ENCODE measurements at regions not wholly inside any gene's neighbourhood (a gene's known extent, or its start where the extent isn't known, plus 50 kb on each side); places are given as distances from the start of the nearest gene placed in this dataset.

DNA sequence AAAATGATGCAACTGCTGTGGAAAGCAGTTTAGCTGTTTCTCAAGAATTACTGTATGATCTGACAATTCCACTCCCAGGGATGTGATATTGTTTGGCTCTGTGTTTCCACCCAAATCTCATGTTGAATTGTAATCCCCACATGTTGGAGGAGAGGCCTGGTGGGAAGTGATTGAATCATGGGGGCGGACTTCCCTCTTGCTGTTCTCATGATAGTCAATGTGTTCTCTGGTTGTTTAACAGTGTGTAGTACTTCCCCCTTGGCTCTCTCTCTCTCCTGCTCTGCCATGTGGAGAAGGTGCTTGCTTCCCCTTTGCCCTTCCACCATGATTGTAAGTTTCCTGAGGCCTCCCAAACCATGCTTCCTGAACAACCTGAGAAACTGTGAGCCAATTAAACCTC lies 93.4 kb upstream of the CPM start:
- TF ChIP-seq, protein P1, sequence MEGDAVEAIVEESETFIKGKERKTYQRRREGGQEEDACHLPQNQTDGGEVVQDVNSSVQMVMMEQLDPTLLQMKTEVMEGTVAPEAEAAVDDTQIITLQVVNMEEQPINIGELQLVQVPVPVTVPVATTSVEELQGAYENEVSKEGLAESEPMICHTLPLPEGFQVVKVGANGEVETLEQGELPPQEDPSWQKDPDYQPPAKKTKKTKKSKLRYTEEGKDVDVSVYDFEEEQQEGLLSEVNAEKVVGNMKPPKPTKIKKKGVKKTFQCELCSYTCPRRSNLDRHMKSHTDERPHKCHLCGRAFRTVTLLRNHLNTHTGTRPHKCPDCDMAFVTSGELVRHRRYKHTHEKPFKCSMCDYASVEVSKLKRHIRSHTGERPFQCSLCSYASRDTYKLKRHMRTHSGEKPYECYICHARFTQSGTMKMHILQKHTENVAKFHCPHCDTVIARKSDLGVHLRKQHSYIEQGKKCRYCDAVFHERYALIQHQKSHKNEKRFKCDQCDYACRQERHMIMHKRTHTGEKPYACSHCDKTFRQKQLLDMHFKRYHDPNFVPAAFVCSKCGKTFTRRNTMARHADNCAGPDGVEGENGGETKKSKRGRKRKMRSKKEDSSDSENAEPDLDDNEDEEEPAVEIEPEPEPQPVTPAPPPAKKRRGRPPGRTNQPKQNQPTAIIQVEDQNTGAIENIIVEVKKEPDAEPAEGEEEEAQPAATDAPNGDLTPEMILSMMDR (IDR thresholded peaks at IDR 0.05; ENCODE audit: unreplicated experiment): no peak
- H3K36me3 Mint-ChIP-seq (ENCODE audit: insufficient read depth): no peaks in the 10 kb centered on the region
- no peak overlapping the region for H3K4me3 Mint-ChIP-seq (ENCODE audit: low read depth)
- peaks cover 9% of the 10 kb centered on the region for H3K27me3 Mint-ChIP-seq
- peaks cover 13% of the 10 kb centered on the region for H3K4me1 Mint-ChIP-seq (ENCODE audit: low read depth)
- H3K27ac Mint-ChIP-seq: no peak overlapping the region
- H3K9me3 Mint-ChIP-seq (ENCODE audit: low read depth): no peaks in the 10 kb centered on the region
- DNase-seq (ENCODE audit: low spot score, unreplicated experiment): no peak

DNA sequence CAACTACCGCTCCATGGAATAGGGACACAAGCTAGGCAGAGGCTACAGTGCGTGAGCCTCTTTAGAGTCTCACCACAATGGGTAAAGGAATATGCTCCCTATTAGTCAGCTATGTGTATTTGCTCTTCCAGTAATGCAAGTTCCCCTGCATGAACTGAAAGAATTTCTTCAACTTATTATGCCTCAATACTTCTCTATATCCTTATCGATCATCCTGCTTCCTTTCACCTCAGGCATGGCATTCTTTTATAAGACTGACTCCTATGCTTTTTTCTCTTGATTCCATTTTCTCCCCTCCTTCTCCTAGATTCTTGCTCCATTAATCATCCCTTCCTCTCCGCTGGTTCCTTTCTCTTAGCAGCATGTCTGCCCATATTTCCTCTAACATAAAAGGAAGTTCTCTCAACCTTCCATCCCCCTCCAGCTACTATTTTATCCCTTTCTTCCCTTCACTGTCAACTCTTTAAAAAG lies 94.5 kb upstream of the CPM start:
- Mint-ChIP-seq H3K4me3 (ENCODE audit: low read depth) (no peak overlapping the region), H3K9me3 (ENCODE audit: low read depth) (no peaks in the 10 kb centered on the region), H3K36me3 (ENCODE audit: insufficient read depth) (no peaks in the 10 kb centered on the region), H3K27me3 (peaks cover 9% of the 10 kb centered on the region), H3K4me1 (ENCODE audit: low read depth) (peaks cover 13% of the 10 kb centered on the region), H3K27ac (no peak overlapping the region)
- TF ChIP-seq, protein P1 (IDR thresholded peaks at IDR 0.05; ENCODE audit: unreplicated experiment): no peak
- no peak for DNase-seq (ENCODE audit: low spot score, unreplicated experiment)

DNA sequence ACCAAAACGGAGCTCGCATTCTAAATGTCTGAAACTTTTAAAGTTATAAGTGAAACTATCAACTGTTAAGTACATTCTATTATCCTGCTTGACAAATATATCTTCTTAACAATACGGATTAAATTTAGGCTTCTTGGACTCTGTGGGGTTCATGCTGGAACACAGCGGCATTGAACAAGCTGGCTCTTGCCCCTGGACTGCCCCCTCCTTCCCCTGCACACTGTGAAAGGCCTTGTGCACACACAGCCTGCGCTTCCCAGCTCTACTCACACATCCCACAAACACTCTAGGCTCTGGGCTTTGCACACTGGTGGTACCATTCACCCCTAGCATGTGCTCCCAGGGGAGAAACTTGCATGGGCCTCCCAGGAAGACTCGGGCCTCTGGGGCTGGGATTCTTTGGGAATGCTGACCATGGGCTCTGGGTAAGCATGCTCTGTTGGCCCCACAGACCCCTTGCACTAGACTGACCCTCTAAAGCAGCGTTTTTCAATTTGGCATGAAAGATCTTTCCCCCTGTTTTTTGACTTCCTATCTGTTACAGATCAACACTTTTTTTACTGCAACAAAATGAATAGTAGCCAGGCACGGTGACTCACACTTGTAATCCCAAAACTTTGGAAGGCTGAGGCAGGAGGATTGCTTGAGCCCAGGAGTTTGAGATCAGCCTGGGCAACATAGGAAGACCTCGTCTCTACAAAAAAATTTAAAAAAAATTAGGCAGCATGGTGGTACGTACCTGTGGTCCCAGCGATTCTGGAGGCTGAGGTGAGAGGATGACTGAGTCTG lies 96.2 kb upstream of the CPM start:
- peaks cover 13% of the 10 kb centered on the region for H3K27me3 Mint-ChIP-seq
- no peaks in the 10 kb centered on the region for H3K9me3 Mint-ChIP-seq (ENCODE audit: low read depth)
- TF ChIP-seq, protein P1 (IDR thresholded peaks at IDR 0.05; ENCODE audit: unreplicated experiment): no peak
- H3K4me1 Mint-ChIP-seq (ENCODE audit: low read depth): peaks cover 11% of the 10 kb centered on the region
- no peaks in the 10 kb centered on the region for H3K36me3 Mint-ChIP-seq (ENCODE audit: insufficient read depth)
- H3K4me3 Mint-ChIP-seq (ENCODE audit: low read depth): no peak overlapping the region
- no peak overlapping the region for H3K27ac Mint-ChIP-seq
- DNase-seq (ENCODE audit: low spot score, unreplicated experiment): no peak

DNA sequence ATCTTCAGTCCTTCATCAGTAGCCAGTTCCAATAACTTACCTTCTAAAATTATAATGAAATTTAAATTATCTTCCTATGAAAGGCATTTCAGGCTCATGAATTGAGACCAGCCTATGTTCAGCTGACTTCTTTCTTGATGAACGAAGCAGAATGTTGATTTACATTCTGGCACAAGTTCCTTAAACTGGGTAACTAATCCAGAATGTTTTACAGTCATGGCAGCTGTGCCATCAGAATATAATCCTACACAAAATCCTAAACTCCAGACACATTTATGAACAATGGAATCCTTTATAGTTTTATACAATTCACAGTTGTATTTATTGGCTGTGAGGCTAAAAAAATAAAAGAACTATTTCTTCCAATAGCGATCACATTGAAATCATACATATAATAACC lies 97.3 kb upstream of the CPM start:
- Mint-ChIP-seq H3K27me3 (peaks cover 13% of the 10 kb centered on the region), H3K4me3 (ENCODE audit: low read depth) (no peak overlapping the region), H3K9me3 (ENCODE audit: low read depth) (no peaks in the 10 kb centered on the region), H3K4me1 (ENCODE audit: low read depth) (peaks cover 2% of the 10 kb centered on the region), H3K27ac (no peak overlapping the region), H3K36me3 (ENCODE audit: insufficient read depth) (no peaks in the 10 kb centered on the region)
- TF ChIP-seq, protein P1 (IDR thresholded peaks at IDR 0.05; ENCODE audit: unreplicated experiment): no peak
- DNase-seq (ENCODE audit: low spot score, unreplicated experiment): no peak

- Mint-ChIP-seq H3K4me1 (ENCODE audit: low read depth) (peaks cover 7% of the 10 kb centered on the region), H3K27me3 (peaks cover 3% of the 10 kb centered on the region), H3K9me3 (ENCODE audit: low read depth) (no peaks in the 10 kb centered on the region), H3K27ac (no peak overlapping the region), H3K4me3 (ENCODE audit: low read depth) (no peak overlapping the region), H3K36me3 (ENCODE audit: insufficient read depth) (no peaks in the 10 kb centered on the region)
- no peak for DNase-seq (ENCODE audit: low spot score, unreplicated experiment)
- TF ChIP-seq, protein P1 (IDR thresholded peaks at IDR 0.05; ENCODE audit: unreplicated experiment): no peak
Observed at GRCh38 chr12:69036533-69036932, 103.6 kb upstream of the CPM start.
